H1 (cell line): ENCODE measurements at regions not wholly inside any gene's neighbourhood (a gene's known extent, or its start where the extent isn't known, plus 50 kb on each side); places are given as distances from the start of the nearest gene placed in this dataset.
A peak's percentile ranks its signal among the peaks of the same experiment; 100 is the strongest.

Source experiments
- ASH2L ChIP-seq: fragments of 200-600, 300-600 bp; sonication (generic); IDR thresholded peaks from one replicate; pipeline ENCODE4 v1.7.1; 2017; ENCODE audit warnings: low read length
- ATF2 ChIP-seq: IDR thresholded peaks from 2 replicates; pipeline ENCODE4 v1.6.1; 2012; ENCODE audit warnings: low read length, inconsistent platforms
- EP300 ChIP-seq, 2 experiments: IDR thresholded peaks; 1 replicate in 1 of 2; 2 replicates in 1 of 2; pipeline ENCODE4 v1.6.1; 2011 to 2012; ENCODE audit warnings: low read depth in 2 of 2, low read length in 2 of 2, mild to moderate bottlenecking in 2 of 2, borderline replicate concordance in 1 of 2, inconsistent platforms in 1 of 2, moderate library complexity in 1 of 2
- EZH2 ChIP-seq: fragments of 200-600 bp; sonication (generic); IDR thresholded peaks from 2 replicates; pipeline ENCODE4 v1.7.1; 2012; ENCODE audit warnings: low read depth, mild to moderate bottlenecking, moderate library complexity, low read length, inconsistent platforms; ENCODE audit not compliant: severe bottlenecking
- FOSL1 ChIP-seq: IDR thresholded peaks from 2 replicates; pipeline ENCODE4 v1.6.1; 2011; ENCODE audit warnings: mild to moderate bottlenecking, low read depth, low read length, moderate library complexity; ENCODE audit not compliant: insufficient read depth
- GABPA ChIP-seq: IDR thresholded peaks from 2 replicates; pipeline ENCODE4 v1.6.1; 2011; ENCODE audit warnings: mild to moderate bottlenecking, low read length, moderate library complexity, borderline replicate concordance; ENCODE audit not compliant: insufficient read depth
- KDM4A ChIP-seq: IDR thresholded peaks from one replicate; pipeline ENCODE4 v1.7.1; 2012; ENCODE audit warnings: low read depth, mild to moderate bottlenecking, moderate library complexity, low read length, inconsistent platforms; ENCODE audit not compliant: severe bottlenecking
- NANOG ChIP-seq: IDR thresholded peaks from 2 replicates; pipeline ENCODE4 v1.6.1; 2011; ENCODE audit warnings: low read length, low read depth, mild to moderate bottlenecking, inconsistent platforms; ENCODE audit not compliant: insufficient read depth, poor library complexity, severe bottlenecking
- POLR2A ChIP-seq, 2 experiments: IDR thresholded peaks; 1 replicate in 1 of 2; 2 replicates in 1 of 2; pipeline ENCODE4 v1.6.1; 2011; ENCODE audit warnings: low read depth in 2 of 2, low read length in 2 of 2, mild to moderate bottlenecking in 2 of 2; ENCODE audit errors: control extremely low read depth in 1 of 2
- POLR2AphosphoS5 ChIP-seq: IDR thresholded peaks from 2 replicates; pipeline ENCODE4 v1.6.1; 2011; ENCODE audit warnings: low read depth, low read length
- RAD21 ChIP-seq, 2 experiments: IDR thresholded peaks in 1 of 2; conservative IDR thresholded peaks in 1 of 2; 2 replicates each; pipeline ENCODE4 v1.6.1; 2011; ENCODE audit warnings: low read depth in 2 of 2, low read length in 2 of 2, improper control_type of control experiment in 1 of 2, inconsistent platforms in 1 of 2, mild to moderate bottlenecking in 1 of 2, moderate library complexity in 1 of 2
- RBBP5 ChIP-seq: IDR thresholded peaks from 2 replicates; pipeline ENCODE4 v1.7.1; 2012; ENCODE audit warnings: low read depth, mild to moderate bottlenecking, inconsistent platforms, low read length, moderate library complexity, borderline replicate concordance
- RXRA ChIP-seq: IDR thresholded peaks from 2 replicates; pipeline ENCODE4 v1.6.1; 2011; ENCODE audit warnings: low read depth, mild to moderate bottlenecking, low read length, moderate library complexity; ENCODE audit not compliant: insufficient read depth
- SIX5 ChIP-seq: IDR thresholded peaks from 2 replicates; pipeline ENCODE4 v1.6.1; 2011; ENCODE audit warnings: mild to moderate bottlenecking, low read depth, low read length
- SP4 ChIP-seq: IDR thresholded peaks from 2 replicates; pipeline ENCODE4 v1.6.1; 2012; ENCODE audit warnings: low read length, inconsistent platforms
- TAF1 ChIP-seq: IDR thresholded peaks from 2 replicates; pipeline ENCODE4 v1.6.1; 2011; ENCODE audit warnings: mild to moderate bottlenecking, low read depth, low read length
- TAF7 ChIP-seq: optimal IDR thresholded peaks from 2 replicates; pipeline ENCODE3; 2011; ENCODE audit warnings: low read depth, mild to moderate bottlenecking, inconsistent platforms, low read length, moderate library complexity, borderline replicate concordance
- TBP ChIP-seq: IDR thresholded peaks from 2 replicates; pipeline ENCODE4 v1.6.1; 2011; ENCODE audit warnings: low read depth, low read length, improper control_type of control experiment
- TCF12 ChIP-seq: IDR thresholded peaks from 2 replicates; pipeline ENCODE4 v1.6.1; 2011; ENCODE audit warnings: low read depth, mild to moderate bottlenecking, low read length
- TEAD4 ChIP-seq: IDR thresholded peaks from 2 replicates; pipeline ENCODE4 v1.6.1; 2012; ENCODE audit warnings: low read depth, low read length, inconsistent platforms, mixed read lengths
- USF2 ChIP-seq: IDR thresholded peaks from 2 replicates; pipeline ENCODE4 v1.6.1; 2011; ENCODE audit warnings: low read length, improper control_type of control experiment
- TF ChIP-seq, protein P1 (sequence below): IDR thresholded peaks from 2 replicates; pipeline ENCODE4 v1.6.1; 2012; ENCODE audit warnings: inconsistent platforms

DNA sequence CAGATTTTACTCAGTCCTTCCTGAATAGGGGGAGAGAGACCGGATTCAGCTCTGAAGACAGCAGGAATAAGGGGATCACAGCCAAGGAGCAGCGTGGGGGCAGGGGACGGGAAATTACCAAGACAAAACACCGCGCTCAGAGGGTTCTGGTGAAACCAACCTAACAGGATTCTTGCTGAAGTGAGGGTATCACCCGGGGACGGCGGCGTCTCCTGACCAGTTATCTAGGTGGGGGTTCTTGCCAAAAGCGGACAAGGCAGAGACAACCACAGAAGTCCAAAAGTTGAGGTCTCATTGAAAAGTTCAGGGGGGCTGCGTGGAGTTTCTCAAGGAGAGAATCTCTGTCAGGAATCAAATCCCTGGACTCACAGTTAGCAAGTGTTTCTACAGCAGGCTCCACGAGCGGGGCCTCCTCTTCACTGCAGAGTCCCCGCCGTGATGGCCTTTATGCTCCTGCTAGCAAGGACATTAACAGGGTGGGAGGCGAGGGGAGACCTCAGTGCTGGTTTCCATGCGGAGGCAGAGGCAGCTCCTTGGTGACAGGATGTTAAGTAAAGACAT is 291.0 kb downstream of the BRD1 start (continued):
- TF ChIP-seq, protein P1, sequence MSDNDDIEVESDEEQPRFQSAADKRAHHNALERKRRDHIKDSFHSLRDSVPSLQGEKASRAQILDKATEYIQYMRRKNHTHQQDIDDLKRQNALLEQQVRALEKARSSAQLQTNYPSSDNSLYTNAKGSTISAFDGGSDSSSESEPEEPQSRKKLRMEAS = no peak
- peak; percentile 22 to 35; a peak in 3 of 4 replicates for TF ChIP-seq RAD21 (IDR thresholded peaks at IDR 0.05 in 1 of 2, conservative IDR thresholded peaks at IDR 0.05 in 1 of 2; ENCODE audit: low read depth in 2 of 2, low read length in 2 of 2)
- TF ChIP-seq EZH2 = no peak
- TF ChIP-seq RXRA = no peak
- TF ChIP-seq SIX5 = no peak
- TF ChIP-seq SP4 = no peak
- TF ChIP-seq POLR2A (IDR thresholded peaks at IDR 0.05; ENCODE audit: control extremely low read depth in 1 of 2, low read depth in 2 of 2, low read length in 2 of 2) = peak in 1 of 2 experiments; percentile 84; a peak in 2 of 3 replicates
- TF ChIP-seq TAF7 = no peak
- TF ChIP-seq GABPA = no peak
- TF ChIP-seq RBBP5 = peak; percentile 99; the same call in 1 of the 2 replicates
- no peak for TF ChIP-seq FOSL1
- TF ChIP-seq NANOG = no peak
- TF ChIP-seq USF2 = no peak
- TF ChIP-seq POLR2AphosphoS5 = peak; percentile 25
- peak; percentile 100 for TF ChIP-seq ASH2L
- peak in 1 of 2 experiments; percentile 86; a peak in 1 of 3 replicates for TF ChIP-seq EP300 (IDR thresholded peaks at IDR 0.05; ENCODE audit: borderline replicate concordance in 1 of 2, low read depth in 2 of 2, low read length in 2 of 2)
- no peak for TF ChIP-seq KDM4A
- TF ChIP-seq TAF1 = peak; percentile 64
- peak; percentile 82; the same call in 1 of the 2 replicates for TF ChIP-seq ATF2
- no peak for TF ChIP-seq TCF12
- peak; percentile 69; the same call in 1 of the 2 replicates for TF ChIP-seq TBP
- TF ChIP-seq TEAD4 = peak; percentile 66
- TF ChIP-seq, all 59 proteins: peak for 16
